ENCODE measurements at regions not wholly inside any gene's neighbourhood (a gene's known extent, or its start where the extent isn't known, plus 50 kb on each side); places are given as distances from the start of the nearest gene placed in this dataset.
"Not testable (repeated sequence)": the region's sequence is repeated elsewhere in the genome, so short reads cannot be mapped to it uniquely, and the experiment has no call there.

DNA sequence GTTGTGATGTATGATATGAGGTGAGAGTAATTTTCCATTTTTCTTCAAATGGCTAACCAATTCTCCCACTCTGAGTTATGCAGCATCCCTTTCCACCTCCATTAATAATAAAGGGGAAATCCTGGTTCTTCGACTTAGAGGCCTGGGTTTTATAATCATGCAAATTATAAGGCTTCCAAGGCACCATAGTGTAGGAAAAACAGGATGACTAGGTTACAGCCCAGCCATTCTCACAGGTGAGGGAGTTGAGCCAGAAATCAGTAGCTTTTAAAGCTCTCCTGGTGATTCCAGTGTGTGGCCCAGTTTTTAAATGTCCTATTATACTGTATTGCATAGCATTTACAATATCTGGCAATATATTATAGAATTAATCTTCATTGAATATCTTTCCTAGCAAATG, 203.1 kb downstream of the ARHGEF9 start:
- DNase-seq (ENCODE audit: low read depth, low spot score): no peak
- H3K4me3 ChIP-seq (ENCODE audit: low read length): no peak overlapping the region

DNA sequence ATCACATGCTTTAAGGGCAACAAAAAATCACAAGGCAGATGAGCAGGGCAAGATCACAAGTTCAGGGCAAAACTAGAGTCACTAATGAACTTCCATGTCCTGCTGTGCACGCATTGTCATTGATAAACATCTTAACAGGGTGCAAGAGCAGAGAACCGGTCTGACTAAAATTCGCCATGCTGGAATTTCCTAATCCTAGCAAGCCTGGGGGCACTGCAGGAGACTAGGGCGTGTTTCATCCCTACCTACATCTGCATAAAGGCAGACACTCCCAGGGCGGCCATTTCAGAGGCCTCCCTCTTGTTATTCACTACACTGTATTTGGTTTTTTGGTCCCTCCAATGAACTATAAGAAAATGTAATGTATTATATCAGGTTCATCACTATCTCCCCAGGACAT, 203.6 kb downstream of the ARHGEF9 start:
- DNase-seq (ENCODE audit: low read depth, low spot score): no peak
- H3K4me3 ChIP-seq (ENCODE audit: low read length): no peak overlapping the region

DNA sequence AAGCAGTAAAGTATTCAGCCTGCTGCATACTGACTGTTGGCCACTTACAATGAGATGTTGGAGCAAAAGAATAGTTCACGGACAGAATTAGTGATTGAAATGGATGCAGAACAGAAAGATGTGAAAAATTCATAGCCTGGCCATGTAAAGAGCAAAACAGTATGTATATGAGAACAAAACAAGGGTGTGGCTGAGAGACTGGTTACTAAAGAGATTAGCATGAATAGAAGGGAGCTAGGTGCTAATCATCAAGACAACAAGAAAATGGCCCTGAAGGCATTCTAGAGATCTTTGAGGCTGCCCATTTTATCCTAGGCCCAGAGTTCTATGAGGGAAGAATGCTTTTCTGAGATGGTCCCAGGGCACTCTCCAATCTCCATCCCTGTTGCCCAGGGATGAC, 208.5 kb downstream of the ARHGEF9 start:
- no peak for DNase-seq (ENCODE audit: low read depth, low spot score)
- no peak overlapping the region for H3K4me3 ChIP-seq (ENCODE audit: low read length)

DNA sequence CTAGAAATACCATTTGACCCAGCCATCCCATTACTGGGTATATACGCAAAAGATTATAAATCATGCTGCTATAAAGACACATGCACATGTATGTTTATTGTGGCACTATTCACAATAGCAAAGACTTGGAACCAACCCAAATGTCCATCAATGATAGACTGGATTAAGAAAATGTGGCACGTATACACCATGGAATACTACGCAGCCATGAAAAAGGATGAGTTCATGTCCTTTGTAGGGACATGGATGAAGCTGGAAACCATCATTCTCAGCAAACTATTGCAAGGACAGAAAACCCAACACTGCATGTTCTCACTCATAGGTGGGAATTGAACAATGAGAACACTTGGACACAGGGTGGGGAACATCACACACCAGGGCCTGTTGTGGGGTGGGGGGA, 209.3 kb downstream of the ARHGEF9 start:
- H3K4me3 ChIP-seq (ENCODE audit: low read length); DNase-seq (ENCODE audit: low read depth, low spot score): not testable (repeated sequence)

DNA sequence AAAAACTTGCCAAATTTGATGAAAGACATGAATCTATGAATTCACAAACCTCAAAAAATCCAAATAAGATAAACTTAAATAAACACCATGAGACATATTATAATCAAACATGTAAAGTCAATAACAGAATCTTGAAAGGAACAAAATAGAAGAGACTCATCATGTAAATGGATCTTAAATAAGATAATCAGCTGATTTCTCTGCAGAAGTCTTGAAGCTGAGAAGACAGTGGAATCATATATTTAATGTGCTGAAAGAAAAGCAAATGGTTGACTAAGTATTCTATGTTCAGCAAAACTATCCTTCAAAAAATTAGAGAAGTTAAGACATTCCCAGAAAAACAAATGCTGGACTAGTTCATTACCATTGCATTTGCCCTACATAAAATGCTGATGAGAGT, 215.7 kb upstream of the SPIN4 start:
- DNase-seq (ENCODE audit: low read depth, low spot score): no peak
- no peak overlapping the region for H3K4me3 ChIP-seq (ENCODE audit: low read length)

DNA sequence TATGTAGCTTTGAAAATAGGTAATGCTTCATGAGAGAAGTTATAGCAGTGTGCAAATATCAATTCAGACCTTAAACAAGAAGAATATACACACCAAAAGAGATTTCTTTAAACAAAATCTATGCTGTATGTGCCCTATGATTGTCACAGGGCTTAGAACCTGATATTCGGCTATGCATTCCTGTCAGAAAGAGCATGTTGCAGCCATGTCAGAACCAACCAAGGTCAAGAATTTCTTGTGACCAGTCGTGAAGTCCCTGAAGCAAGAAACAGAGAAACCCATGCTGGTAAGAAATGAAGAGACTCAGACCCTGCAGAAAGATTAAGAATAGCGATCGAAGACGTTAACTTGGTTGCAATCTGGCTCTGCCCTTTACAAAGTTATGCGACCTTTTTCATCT, 210.3 kb upstream of the SPIN4 start:
- DNase-seq (ENCODE audit: low read depth, low spot score): no peak
- H3K4me3 ChIP-seq (ENCODE audit: low read length): peak overlapping the region; percentile 78

DNA sequence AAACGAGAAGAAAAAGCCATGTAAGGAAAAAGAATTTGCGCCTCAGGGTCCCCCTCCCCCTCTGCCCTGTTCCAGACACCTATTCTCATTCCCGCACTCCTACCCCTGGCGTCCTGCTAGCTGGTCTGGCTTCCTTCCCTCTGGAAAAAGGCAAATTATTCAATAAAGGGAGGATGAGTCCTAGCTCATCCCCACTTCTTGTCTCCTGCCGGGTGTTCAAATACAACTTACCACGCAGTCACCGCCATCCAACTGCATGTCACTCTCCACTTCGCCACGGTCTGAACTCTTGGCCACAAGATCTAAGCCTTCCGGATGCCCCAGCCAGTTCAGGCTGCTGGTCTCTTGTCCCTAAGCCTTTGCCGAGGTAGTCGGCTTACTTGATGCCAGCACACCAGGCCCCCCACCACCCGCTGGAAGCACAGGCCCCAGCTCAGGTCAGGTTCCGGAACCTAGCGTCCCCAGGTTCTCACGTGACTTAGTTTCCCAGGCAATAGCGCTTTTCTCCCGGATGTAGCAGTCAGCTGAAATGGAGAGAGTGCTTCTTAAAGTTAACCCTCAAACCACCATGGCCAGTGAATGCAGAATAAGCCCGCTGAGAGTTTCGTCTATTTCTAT, 209.6 kb upstream of the SPIN4 start:
- peak overlapping the region; percentile 78 for H3K4me3 ChIP-seq (ENCODE audit: low read length)

DNA sequence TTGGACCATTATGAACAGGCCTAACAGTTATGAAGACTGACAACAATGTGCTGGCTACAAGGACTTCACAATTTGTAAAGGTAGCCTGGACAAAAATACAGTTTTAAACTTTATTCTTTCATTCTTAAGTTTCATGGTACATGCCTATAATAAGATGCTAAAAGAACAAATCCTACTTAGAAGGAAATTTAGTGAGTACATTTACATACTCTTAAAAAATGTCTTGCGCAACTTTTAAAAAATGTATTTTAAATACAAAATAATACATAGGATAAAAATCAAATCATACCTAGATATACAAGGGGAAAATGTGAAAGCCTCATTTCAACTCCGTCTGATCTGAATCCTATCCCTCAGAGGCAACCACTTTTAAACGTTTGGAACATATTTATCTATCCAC, 200.7 kb upstream of the SPIN4 start:
- DNase-seq (ENCODE audit: low read depth, low spot score): no peak
- no peak overlapping the region for H3K4me3 ChIP-seq (ENCODE audit: low read length)

More for the DNA sequence above, 209.6 kb upstream of the SPIN4 start:
- peak; percentile 78 for DNase-seq (ENCODE audit: low read depth, low spot score)

DNA sequence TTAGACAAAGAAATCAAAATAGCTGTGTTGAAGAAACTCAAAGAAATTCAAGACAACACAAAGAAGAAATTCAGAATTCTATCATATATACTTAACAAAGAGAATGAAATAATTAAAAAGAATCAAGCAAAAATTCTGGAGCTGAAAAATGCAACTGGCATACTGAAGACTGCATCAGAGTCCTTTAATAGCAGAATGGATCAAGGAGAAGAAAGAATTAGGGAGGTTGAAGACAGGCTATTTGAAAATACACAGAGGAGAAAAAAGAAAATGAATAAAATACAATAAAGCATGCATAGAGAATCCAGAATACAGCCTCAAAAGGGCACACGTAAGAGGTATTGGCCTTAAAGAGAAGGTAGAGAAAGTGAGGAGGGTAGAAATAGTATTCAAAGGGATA, 179.5 kb upstream of the SPIN4 start:
- no peak overlapping the region for H3K4me3 ChIP-seq (ENCODE audit: low read length)
- no peak for DNase-seq (ENCODE audit: low read depth, low spot score)

DNA sequence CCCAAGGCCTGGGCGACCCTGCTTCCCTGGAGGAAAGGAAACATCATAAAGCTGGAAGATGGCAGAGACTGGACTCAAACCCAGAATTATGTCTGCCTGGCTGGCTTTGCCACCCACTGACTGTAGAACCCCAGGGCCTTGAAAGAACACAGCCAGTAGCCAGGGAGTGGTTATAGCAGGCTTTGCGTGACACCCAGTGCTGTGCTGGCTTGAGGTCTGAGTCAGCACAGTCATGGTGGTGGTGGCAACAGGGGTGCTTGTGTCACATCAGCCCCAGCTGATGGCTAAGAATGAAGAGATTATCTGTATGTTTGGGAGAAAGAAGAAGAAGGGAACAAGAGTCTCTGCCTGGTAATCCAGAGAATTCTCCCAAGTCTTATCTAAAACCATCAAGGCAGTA, 178.8 kb upstream of the SPIN4 start:
- DNase-seq (ENCODE audit: low read depth, low spot score): no peak
- H3K4me3 ChIP-seq (ENCODE audit: low read length): no peak overlapping the region

DNA sequence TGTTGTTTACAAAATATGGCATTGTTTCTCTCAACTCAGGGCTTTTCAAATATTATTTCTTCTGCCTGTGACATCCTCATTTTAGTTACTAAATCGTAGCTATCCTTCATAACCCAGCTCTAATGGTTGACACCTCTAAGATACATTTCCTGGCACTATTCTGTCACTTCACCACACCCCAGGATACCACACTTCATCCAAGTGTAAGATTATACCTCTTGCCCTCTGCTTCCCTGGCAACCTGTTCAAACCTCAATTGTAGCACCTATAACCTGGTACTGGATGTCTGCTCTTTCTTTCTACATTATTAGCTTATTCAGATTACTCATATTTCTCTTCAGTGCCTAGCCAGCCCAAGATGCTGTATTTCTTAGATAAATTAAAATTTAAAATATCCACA, 175.7 kb upstream of the SPIN4 start:
- no peak for DNase-seq (ENCODE audit: low read depth, low spot score)
- H3K4me3 ChIP-seq (ENCODE audit: low read length): no peak overlapping the region

DNA sequence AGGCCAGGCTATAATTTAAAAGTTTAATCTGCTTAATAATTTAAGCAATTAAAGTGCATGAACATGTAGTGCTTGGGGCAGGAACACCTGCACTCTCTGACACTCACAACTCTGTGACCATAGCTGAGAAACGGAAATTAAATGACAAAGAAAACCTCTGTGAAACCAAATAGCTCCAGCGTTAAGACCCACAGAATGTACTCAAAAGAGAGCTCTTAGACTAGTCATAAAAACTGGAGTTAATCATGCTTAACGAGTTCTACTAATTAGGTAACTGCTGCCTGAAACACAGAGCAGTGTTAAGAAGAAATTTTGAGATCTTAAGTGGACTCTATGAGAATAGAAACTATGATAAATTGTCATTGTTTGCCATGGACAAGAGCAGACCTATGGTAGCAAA, 174.4 kb upstream of the SPIN4 start:
- DNase-seq (ENCODE audit: low read depth, low spot score): no peak
- no peak overlapping the region for H3K4me3 ChIP-seq (ENCODE audit: low read length)

DNA sequence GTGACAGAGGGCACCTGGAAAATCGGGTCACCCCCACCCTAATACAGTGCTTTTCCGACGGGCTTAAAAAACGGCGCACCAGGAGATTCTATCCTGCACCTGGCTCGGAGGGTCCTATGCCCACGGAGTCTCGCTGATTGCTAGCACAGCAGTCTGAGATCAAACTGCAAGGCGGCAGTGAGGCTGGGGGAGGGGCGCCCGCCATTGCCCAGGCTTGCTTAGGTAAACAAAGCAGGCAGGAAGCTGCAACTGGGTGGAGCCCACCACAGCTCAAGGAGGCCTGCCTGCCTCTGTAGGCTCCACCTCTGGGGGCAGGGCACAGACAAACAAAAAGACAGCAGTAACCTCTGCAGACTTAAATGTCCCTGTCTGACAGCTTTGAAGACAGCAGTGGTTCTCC, 168.2 kb upstream of the SPIN4 start:
- peak overlapping the region; percentile 50 for H3K4me3 ChIP-seq (ENCODE audit: low read length)
- DNase-seq (ENCODE audit: low read depth, low spot score): peak; percentile 56

DNA sequence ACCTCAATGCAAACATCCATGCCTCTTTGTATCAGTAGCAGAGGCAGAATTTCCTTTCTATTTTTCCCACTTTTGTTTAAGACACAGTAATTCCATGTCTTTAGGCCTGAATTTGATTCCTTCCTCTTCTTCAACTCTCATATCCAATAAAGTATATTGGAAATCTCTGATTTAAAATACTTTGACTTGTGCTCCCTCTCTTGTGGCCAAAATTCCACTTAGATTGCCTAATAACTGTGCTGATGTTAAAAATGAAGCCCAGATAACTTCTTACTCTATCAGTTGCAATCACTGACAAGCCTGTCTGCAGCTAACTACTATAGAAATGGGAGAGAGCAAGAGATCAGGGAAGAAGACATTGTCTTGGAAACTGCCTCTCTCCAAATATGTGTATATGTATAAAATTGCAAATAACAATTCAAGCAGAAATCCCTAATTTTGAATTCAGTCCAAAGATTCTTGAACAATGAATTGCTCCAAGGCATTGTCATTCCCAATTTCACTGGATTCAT, 163.5 kb upstream of the SPIN4 start:
- no peak overlapping the region for H3K4me3 ChIP-seq (ENCODE audit: low read length)
- DNase-seq (ENCODE audit: low read depth, low spot score): no peak

DNA sequence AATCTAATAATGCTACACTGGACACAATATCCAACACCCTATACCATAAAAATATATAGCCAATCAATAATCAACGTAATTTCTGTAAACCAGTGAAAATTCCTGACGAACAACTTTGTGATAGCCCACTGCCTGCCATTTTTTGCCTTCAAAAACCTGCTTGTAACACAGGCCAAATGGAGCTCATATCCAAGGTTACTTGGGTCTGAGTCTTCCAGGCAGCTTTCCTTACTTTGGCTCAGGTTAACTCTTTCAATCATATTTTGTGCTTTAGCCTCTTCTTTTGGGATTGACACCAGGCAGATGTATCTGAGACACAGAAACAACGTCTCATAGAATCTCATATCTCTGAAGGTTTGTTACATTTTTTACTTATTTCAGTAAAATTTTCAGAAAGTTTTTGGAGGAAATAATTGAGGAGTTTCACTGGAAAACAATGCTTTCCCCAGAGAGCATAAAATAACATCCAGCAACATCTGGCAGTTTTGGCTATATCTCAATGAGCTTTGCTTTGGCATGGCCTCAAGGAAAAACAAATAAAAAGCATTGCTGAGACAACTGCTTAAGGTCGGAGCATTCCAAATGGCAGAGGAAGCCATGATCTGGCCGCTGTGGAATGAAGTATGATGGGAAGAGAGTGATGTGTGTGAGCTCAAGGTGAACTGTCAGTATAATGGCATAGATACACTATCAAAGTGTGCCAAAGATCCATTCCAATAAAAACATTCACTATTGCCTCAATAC, 162.9 kb upstream of the SPIN4 start:
- DNase-seq (ENCODE audit: low read depth, low spot score): no peak
- H3K4me3 ChIP-seq (ENCODE audit: low read length): no peak overlapping the region

DNA sequence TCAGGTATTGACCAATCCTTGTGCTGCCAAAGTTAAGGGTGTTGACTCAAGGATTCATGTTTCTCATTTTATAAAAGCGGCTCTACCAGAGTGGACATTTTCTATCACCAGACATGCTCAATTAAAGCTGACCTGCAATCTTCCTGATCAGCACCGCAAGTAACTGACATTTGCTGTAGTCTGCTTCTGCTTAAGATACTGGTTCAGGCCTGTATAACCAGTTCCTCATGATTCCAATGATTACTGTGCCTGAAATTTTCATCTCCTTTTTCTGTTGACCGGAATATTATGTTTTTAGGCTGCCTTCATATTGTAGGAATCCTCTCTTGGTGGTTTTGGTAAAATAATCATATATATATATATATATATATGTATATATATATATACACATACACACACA, 160.2 kb upstream of the SPIN4 start:
- DNase-seq (ENCODE audit: low read depth, low spot score): no peak
- H3K4me3 ChIP-seq (ENCODE audit: low read length): no peak overlapping the region

DNA sequence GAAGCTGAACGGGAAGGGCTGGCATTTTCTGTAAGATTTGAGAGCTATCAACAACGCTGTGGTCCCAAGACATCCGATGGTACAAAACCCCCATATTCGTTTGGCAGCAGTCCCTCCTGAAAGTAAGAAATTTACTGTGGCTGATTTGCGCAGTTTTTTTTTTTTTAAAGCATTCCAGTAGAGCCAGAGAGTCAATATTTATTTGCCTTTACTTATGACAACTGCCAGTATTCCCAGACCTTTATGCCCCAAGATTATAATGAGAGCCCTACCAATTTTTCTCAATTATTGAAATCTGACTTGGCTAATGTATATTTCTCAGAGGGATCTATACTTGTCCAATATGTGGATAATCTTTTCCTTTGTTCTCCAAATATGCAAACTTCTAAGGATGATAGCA, 157.5 kb upstream of the SPIN4 start:
- DNase-seq (ENCODE audit: low read depth, low spot score): no peak

DNA sequence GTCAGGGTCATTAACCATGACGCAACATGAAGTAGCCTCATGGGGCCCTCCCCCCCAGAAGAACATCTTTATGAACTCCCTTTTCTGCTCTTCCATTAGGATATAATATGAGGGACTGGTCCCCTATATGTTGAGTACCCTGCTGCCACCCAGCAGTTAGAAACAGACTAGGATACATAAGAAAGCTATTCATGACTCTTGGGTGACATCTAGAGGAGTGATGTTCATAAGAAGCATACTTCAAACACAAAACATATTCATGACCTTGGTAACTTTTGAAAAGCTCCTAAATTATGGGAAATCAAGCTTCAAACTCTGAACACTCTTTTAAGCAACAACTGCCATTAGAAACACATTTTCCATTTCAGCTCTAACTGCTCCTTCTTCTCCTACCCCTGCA, 155.2 kb upstream of the SPIN4 start:
- H3K4me3 ChIP-seq (ENCODE audit: low read length): no peak overlapping the region
- DNase-seq (ENCODE audit: low read depth, low spot score): peak; percentile 39

More for the DNA sequence above, 157.5 kb upstream of the SPIN4 start:
- no peak overlapping the region for H3K4me3 ChIP-seq (ENCODE audit: low read length)

DNA sequence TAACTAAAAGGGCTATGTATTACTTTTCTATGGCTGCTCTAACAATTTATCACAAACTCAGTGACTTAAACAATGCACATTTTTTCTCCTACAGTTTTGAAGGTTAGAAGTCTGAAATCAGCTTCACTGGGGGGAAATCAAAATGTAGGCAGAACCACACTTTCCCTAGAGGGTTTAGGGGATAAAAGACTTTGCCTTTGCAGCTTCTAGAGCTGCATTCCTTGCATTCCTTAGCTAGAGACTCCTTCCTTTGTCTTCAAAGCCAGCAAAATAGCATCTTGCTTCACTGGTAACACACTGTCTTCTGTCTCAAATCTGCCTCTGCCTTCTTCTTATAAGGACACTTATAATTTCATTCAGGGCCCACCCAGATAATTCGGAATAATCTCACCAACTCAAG, 152.4 kb upstream of the SPIN4 start:
- no peak for DNase-seq (ENCODE audit: low read depth, low spot score)
- no peak overlapping the region for H3K4me3 ChIP-seq (ENCODE audit: low read length)

DNA sequence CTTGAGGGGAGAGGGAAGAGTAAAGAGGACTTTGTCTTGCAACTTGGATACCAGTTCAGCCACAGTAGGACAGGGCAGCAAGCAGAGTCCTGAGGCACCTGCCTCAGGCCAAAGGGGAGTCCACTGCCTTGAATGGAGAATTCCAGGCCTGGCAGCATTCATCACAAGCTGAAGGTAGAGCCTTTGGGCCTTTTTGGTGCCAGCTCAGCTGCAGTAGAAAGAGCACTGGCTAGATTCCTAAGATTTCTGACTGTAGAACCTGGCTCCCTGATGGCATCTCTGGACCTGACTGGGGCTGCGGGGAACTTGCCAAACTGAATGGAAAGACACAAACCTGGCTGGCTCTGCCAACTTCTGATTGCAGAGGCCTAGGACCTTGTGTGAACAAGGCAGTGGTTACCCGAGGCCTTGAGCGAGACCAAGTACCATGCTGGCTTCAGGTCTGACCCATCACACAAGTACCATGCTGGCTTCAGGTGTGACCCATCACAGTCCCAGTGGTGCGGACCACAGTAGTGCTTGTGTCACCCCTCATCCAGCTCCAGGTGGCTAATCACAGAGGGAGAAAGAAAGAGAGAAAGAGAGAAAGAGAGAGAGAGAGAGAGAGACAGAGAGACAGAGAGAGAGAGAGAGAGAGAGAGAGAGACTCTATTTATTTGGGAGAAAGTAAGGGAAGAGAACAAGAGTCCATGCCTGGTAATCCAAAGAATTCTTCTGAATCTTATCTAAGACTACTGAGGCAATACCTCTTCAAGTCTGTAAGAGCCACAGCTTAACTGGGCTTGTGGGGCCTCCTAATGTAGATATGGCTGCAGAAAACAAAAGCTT, 137.6 kb upstream of the SPIN4 start:
- H3K4me3 ChIP-seq (ENCODE audit: low read length): no peak overlapping the region
- no peak for DNase-seq (ENCODE audit: low read depth, low spot score)

Data from Jurkat, Clone E6-1 (cell line).